ENCODE measurements at regions not wholly inside any gene's neighbourhood (a gene's known extent, or its start where the extent isn't known, plus 50 kb on each side); places are given as distances from the start of the nearest gene placed in this dataset.

GRCh38 chr5:17432569-17432968, 65.5 kb upstream of the TAF11L2 start:
- intact Hi-C loops (cut with DNase I): no loop called here

GRCh38 chr5:17433406-17433805, 64.6 kb upstream of the TAF11L2 start:
- H3K27me3 ChIP-seq: no peaks in the 10 kb centered on the region
- H3K9me3 ChIP-seq: no peaks in the 10 kb centered on the region
- 82 to 91% methylated on average over 6 of the region's 6 CpGs for WGBS, 2 donors
- intact Hi-C loops (cut with DNase I): no loop called here
- no peaks in the 10 kb centered on the region for H3K36me3 ChIP-seq
- no peak for DNase-seq
- TF ChIP-seq, protein P1, sequence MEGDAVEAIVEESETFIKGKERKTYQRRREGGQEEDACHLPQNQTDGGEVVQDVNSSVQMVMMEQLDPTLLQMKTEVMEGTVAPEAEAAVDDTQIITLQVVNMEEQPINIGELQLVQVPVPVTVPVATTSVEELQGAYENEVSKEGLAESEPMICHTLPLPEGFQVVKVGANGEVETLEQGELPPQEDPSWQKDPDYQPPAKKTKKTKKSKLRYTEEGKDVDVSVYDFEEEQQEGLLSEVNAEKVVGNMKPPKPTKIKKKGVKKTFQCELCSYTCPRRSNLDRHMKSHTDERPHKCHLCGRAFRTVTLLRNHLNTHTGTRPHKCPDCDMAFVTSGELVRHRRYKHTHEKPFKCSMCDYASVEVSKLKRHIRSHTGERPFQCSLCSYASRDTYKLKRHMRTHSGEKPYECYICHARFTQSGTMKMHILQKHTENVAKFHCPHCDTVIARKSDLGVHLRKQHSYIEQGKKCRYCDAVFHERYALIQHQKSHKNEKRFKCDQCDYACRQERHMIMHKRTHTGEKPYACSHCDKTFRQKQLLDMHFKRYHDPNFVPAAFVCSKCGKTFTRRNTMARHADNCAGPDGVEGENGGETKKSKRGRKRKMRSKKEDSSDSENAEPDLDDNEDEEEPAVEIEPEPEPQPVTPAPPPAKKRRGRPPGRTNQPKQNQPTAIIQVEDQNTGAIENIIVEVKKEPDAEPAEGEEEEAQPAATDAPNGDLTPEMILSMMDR (IDR thresholded peaks at IDR 0.05): no peak
- no peak for TF ChIP-seq POLR2AphosphoS5 (IDR thresholded peaks at IDR 0.05)
- no peak for TF ChIP-seq POLR2A (IDR thresholded peaks at IDR 0.05)
- no peak for TF ChIP-seq EP300 (IDR thresholded peaks at IDR 0.05)
- H3K4me3 ChIP-seq: no peak overlapping the region
- H3K27ac ChIP-seq: no peak overlapping the region
- H3K4me1 ChIP-seq: no peaks in the 10 kb centered on the region

More at GRCh38 chr5:17432569-17432968, 65.5 kb upstream of the TAF11L2 start:
- Histone ChIP-seq H3K27me3 (no peaks in the 10 kb centered on the region), H3K36me3 (no peaks in the 10 kb centered on the region), H3K4me3 (no peak overlapping the region), H3K27ac (no peak overlapping the region), H3K9me3 (no peaks in the 10 kb centered on the region), H3K4me1 (no peaks in the 10 kb centered on the region)
- 95 to 97% methylated on average over 3 of the region's 3 CpGs for WGBS, 2 donors
- TF ChIP-seq EP300 (IDR thresholded peaks at IDR 0.05) (no peak), POLR2AphosphoS5 (IDR thresholded peaks at IDR 0.05) (no peak), POLR2A (IDR thresholded peaks at IDR 0.05) (no peak)
- TF ChIP-seq, protein P1 (IDR thresholded peaks at IDR 0.05): no peak
- no peak for DNase-seq

- intact Hi-C loops (cut with DNase I): no loop called here
Observed at GRCh38 chr5:17434982-17435381, 63.0 kb upstream of the TAF11L2 start.

DNA sequence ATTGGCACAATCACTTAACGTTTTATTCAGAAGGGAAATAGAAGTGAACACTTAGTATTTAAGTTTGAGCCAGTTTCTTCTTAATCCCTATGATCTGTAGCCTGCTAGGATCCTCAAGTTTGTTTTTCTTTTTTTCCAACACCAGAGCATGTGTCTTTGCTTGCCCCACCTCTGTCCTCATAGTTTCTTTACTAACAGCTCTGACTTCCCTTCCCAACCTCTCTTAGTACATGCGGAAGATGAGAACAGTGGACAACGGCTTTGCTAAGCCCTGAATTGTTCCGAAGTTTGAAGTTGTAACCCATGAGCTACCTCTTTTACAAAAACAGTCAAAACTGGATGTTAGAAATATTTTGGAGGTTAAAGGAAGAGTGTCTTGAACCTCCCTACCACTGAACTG, 61.7 kb upstream of the TAF11L2 start:
- H3K9me3 ChIP-seq: no peaks in the 10 kb centered on the region
- peak overlapping the region; percentile 14 to 39 (median 32) for H3K27ac ChIP-seq
- intact Hi-C loops (cut with DNase I): no loop called here

More at GRCh38 chr5:17434982-17435381, 63.0 kb upstream of the TAF11L2 start:
- Histone ChIP-seq H3K4me1 (no peaks in the 10 kb centered on the region), H3K9me3 (no peaks in the 10 kb centered on the region), H3K4me3 (no peak overlapping the region), H3K27me3 (no peaks in the 10 kb centered on the region), H3K27ac (no peak overlapping the region), H3K36me3 (no peaks in the 10 kb centered on the region)
- no peak for DNase-seq
- TF ChIP-seq, protein P1 (IDR thresholded peaks at IDR 0.05): no peak
- TF ChIP-seq EP300 (IDR thresholded peaks at IDR 0.05) (no peak), POLR2A (IDR thresholded peaks at IDR 0.05) (no peak), POLR2AphosphoS5 (IDR thresholded peaks at IDR 0.05) (no peak)

GRCh38 chr5:17436761-17437221, 61.2 kb upstream of the TAF11L2 start:
- 9 to 23% methylated on average over 4 of the region's 4 CpGs for WGBS, 2 donors

More for the DNA sequence above, 61.7 kb upstream of the TAF11L2 start:
- H3K36me3 ChIP-seq: no peaks in the 10 kb centered on the region
- no peak for TF ChIP-seq POLR2A (IDR thresholded peaks at IDR 0.05)
- TF ChIP-seq POLR2AphosphoS5 (IDR thresholded peaks at IDR 0.05): no peak
- peak overlapping the region in 3 of 4 donors; percentile 5 to 19 (median 15) for H3K4me3 ChIP-seq
- no peaks in the 10 kb centered on the region for H3K27me3 ChIP-seq
- no peak for DNase-seq
- WGBS, 2 donors: 14 to 20% methylated on average over 4 of the region's 4 CpGs
- H3K4me1 ChIP-seq: no peaks in the 10 kb centered on the region

More at GRCh38 chr5:17436761-17437221, 61.2 kb upstream of the TAF11L2 start:
- intact Hi-C loops (cut with DNase I): no loop called here
- TF ChIP-seq POLR2A (IDR thresholded peaks at IDR 0.05) (no peak), POLR2AphosphoS5 (IDR thresholded peaks at IDR 0.05) (no peak), EP300 (IDR thresholded peaks at IDR 0.05) (no peak)
- TF ChIP-seq, protein P1 (IDR thresholded peaks at IDR 0.05): no peak
- no peaks in the 10 kb centered on the region for H3K9me3 ChIP-seq
- H3K36me3 ChIP-seq: no peaks in the 10 kb centered on the region
- peak overlapping the region in 3 of 4 donors; percentile 31 to 39 (median 33) for H3K27ac ChIP-seq
- no peak for DNase-seq
- no peaks in the 10 kb centered on the region for H3K4me1 ChIP-seq
- H3K4me3 ChIP-seq: peak overlapping the region in 3 of 4 donors; percentile 5 to 19 (median 15)
- H3K27me3 ChIP-seq: no peaks in the 10 kb centered on the region
